Nephron (organoid): ENCODE measurements at regions not wholly inside any gene's neighbourhood (a gene's known extent, or its start where the extent isn't known, plus 50 kb on each side); places are given as distances from the start of the nearest gene placed in this dataset.

ENCODE experiments used
- H3K27ac Mint-ChIP-seq, 3 experiments: 2 replicates each; pipeline ENCODE4 v1.8.0; 2020; ENCODE audit warnings: mixed read lengths in 3 of 3, mild to moderate bottlenecking in 2 of 3, moderate library complexity in 1 of 3
- H3K27me3 Mint-ChIP-seq: 2 replicates; pipeline ENCODE4 v1.8.0; 2021; ENCODE audit warnings: low read depth, mild to moderate bottlenecking, moderate library complexity, mixed read lengths
- H3K36me3 Mint-ChIP-seq: 2 replicates; pipeline ENCODE4 v1.8.0; 2020; ENCODE audit warnings: low read depth, mixed read lengths
- H3K4me1 Mint-ChIP-seq: 2 replicates; pipeline ENCODE4 v1.8.0; 2020; ENCODE audit warnings: mixed read lengths
- H3K4me3 Mint-ChIP-seq, 3 experiments: 2 replicates each; pipeline ENCODE4 v1.8.0; 2020; ENCODE audit warnings: mild to moderate bottlenecking in 3 of 3, mixed read lengths in 3 of 3, moderate library complexity in 2 of 3
- H3K9me3 Mint-ChIP-seq: 2 replicates; pipeline ENCODE4 v1.8.0; 2020; ENCODE audit warnings: mixed read lengths
- CTCF ChIP-seq, 3 experiments: fragments of 200-600 bp; sonication (generic); IDR thresholded peaks; one replicate each; pipeline ENCODE4 v1.5.0; 2021; ENCODE audit warnings: antibody characterized with exemption in 3 of 3; ENCODE audit not compliant: unreplicated experiment in 3 of 3

- H3K4me1 Mint-ChIP-seq, result peaks cover 11% of the 10 kb centered on the region
- TF ChIP-seq CTCF (IDR thresholded peaks at IDR 0.05; ENCODE audit: unreplicated experiment in 3 of 3), result no peak
- peak overlapping the region in 2 of 3 experiments; percentile 5 to 16 for H3K27ac Mint-ChIP-seq
- H3K4me3 Mint-ChIP-seq, result no peak overlapping the region
- H3K36me3 Mint-ChIP-seq, result no peaks in the 10 kb centered on the region
- no peaks in the 10 kb centered on the region for H3K9me3 Mint-ChIP-seq
- H3K27me3 Mint-ChIP-seq, result no peaks in the 10 kb centered on the region
Observed at GRCh38 chr5:165175041-165175440, 1669.6 kb downstream of the MAT2B start.

- Mint-ChIP-seq H3K4me1 (no peaks in the 10 kb centered on the region), H3K27ac (no peak overlapping the region), H3K9me3 (peaks cover 20% of the 10 kb centered on the region), H3K27me3 (no peaks in the 10 kb centered on the region), H3K4me3 (no peak overlapping the region), H3K36me3 (peaks cover 4% of the 10 kb centered on the region)
- no peak for TF ChIP-seq CTCF (IDR thresholded peaks at IDR 0.05; ENCODE audit: unreplicated experiment in 3 of 3)
Observed at GRCh38 chr5:165184183-165184582, 1678.8 kb downstream of the MAT2B start.

GRCh38 chr5:165185716-165186115, 1680.3 kb downstream of the MAT2B start:
- Mint-ChIP-seq H3K27ac (no peak overlapping the region), H3K4me3 (no peak overlapping the region), H3K9me3 (peaks cover 20% of the 10 kb centered on the region), H3K4me1 (peaks cover 11% of the 10 kb centered on the region), H3K36me3 (peaks cover 4% of the 10 kb centered on the region), H3K27me3 (no peaks in the 10 kb centered on the region)
- TF ChIP-seq CTCF (IDR thresholded peaks at IDR 0.05; ENCODE audit: unreplicated experiment in 3 of 3), result no peak

GRCh38 chr5:165187815-165188214, 1682.4 kb downstream of the MAT2B start:
- no peaks in the 10 kb centered on the region for H3K27me3 Mint-ChIP-seq
- no peak overlapping the region for H3K27ac Mint-ChIP-seq
- H3K4me3 Mint-ChIP-seq, result no peak overlapping the region
- TF ChIP-seq CTCF (IDR thresholded peaks at IDR 0.05; ENCODE audit: unreplicated experiment in 3 of 3), result no peak
- H3K4me1 Mint-ChIP-seq, result peaks cover 12% of the 10 kb centered on the region
- peaks cover 16% of the 10 kb centered on the region for H3K9me3 Mint-ChIP-seq
- H3K36me3 Mint-ChIP-seq, result peaks cover 4% of the 10 kb centered on the region

- no peak for TF ChIP-seq CTCF (IDR thresholded peaks at IDR 0.05; ENCODE audit: unreplicated experiment in 3 of 3)
- Mint-ChIP-seq H3K36me3 (peaks cover 3% of the 10 kb centered on the region), H3K27ac (no peak overlapping the region), H3K9me3 (peaks cover 14% of the 10 kb centered on the region), H3K4me1 (peaks cover 12% of the 10 kb centered on the region), H3K4me3 (no peak overlapping the region), H3K27me3 (no peaks in the 10 kb centered on the region)
Observed at GRCh38 chr5:165188556-165189175, 1683.2 kb downstream of the MAT2B start.

- H3K4me3 Mint-ChIP-seq, result no peak overlapping the region
- no peak for TF ChIP-seq CTCF (IDR thresholded peaks at IDR 0.05; ENCODE audit: unreplicated experiment in 3 of 3)
- H3K27ac Mint-ChIP-seq, result no peak overlapping the region
Observed at GRCh38 chr5:165196961-165197360, 1691.5 kb downstream of the MAT2B start.

More at GRCh38 chr5:165196961-165197360, 1691.5 kb downstream of the MAT2B start:
- Mint-ChIP-seq H3K27me3 (no peaks in the 10 kb centered on the region), H3K36me3 (no peaks in the 10 kb centered on the region), H3K9me3 (no peaks in the 10 kb centered on the region), H3K4me1 (peaks cover 6% of the 10 kb centered on the region)
